HL-60 (cell line): ENCODE measurements at regions not wholly inside any gene's neighbourhood (a gene's known extent, or its start where the extent isn't known, plus 50 kb on each side); places are given as distances from the start of the nearest gene placed in this dataset.

Experiments
- GABPA ChIP-seq: IDR thresholded peaks from 2 replicates; pipeline ENCODE4 v1.6.1; 2012; ENCODE audit warnings: low read depth
- POLR2AphosphoS5 ChIP-seq: IDR thresholded peaks from 2 replicates; pipeline ENCODE4 v1.6.1; 2012; ENCODE audit warnings: low read depth
- REST ChIP-seq: IDR thresholded peaks from 2 replicates; pipeline ENCODE4 v1.6.1; 2012; ENCODE audit warnings: low read depth; ENCODE audit not compliant: insufficient replicate concordance
- SPI1 ChIP-seq: IDR thresholded peaks from 2 replicates; pipeline ENCODE4 v1.6.1; 2012; ENCODE audit warnings: low read depth, mild to moderate bottlenecking, borderline replicate concordance
- TF ChIP-seq, protein P1 (sequence below): IDR thresholded peaks from one replicate; pipeline ENCODE4 v1.5.1; 2011; ENCODE audit warnings: low read length, control low read depth, inconsistent platforms; ENCODE audit not compliant: insufficient read depth

- TF ChIP-seq, protein P1, sequence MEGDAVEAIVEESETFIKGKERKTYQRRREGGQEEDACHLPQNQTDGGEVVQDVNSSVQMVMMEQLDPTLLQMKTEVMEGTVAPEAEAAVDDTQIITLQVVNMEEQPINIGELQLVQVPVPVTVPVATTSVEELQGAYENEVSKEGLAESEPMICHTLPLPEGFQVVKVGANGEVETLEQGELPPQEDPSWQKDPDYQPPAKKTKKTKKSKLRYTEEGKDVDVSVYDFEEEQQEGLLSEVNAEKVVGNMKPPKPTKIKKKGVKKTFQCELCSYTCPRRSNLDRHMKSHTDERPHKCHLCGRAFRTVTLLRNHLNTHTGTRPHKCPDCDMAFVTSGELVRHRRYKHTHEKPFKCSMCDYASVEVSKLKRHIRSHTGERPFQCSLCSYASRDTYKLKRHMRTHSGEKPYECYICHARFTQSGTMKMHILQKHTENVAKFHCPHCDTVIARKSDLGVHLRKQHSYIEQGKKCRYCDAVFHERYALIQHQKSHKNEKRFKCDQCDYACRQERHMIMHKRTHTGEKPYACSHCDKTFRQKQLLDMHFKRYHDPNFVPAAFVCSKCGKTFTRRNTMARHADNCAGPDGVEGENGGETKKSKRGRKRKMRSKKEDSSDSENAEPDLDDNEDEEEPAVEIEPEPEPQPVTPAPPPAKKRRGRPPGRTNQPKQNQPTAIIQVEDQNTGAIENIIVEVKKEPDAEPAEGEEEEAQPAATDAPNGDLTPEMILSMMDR = no peak
- TF ChIP-seq POLR2AphosphoS5 (no peak), REST (no peak), SPI1 (no peak), GABPA (no peak)
These were observed 496.7 kb downstream of the COG6 start for GRCh38 chr13:40152145-40152544.
